ENCODE measurements at regions not wholly inside any gene's neighbourhood (a gene's known extent, or its start where the extent isn't known, plus 50 kb on each side); places are given as distances from the start of the nearest gene placed in this dataset.
"Not testable (repeated sequence)": the region's sequence is repeated elsewhere in the genome, so short reads cannot be mapped to it uniquely, and the experiment has no call there.

DNA sequence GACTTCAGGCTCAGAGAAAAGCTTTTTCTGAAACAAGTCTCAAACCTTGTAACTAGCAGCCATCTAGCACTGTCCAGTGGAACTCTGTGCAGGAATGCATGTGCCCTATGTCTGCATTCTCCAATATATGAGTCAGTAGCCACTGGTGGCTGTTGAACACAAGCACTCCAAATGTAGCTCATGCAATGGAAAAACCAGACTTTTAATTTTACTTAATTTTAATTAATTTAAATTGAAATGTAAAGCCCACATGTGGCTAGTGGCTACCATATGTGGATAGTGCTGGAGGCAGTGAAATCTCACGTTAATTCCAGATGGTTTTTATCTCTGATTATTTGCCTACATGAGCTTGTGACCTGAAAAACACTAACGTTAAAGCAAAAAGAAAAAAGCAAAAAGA lies 225.1 kb downstream of the GATA3 start:
- Histone ChIP-seq H3K27me3 (ENCODE audit: insufficient read depth, low read length) (no peaks in the 10 kb centered on the region), H3K4me1 (ENCODE audit: insufficient read depth, low read length) (no peaks in the 10 kb centered on the region), H3K9me3 (ENCODE audit: low read length) (no peaks in the 10 kb centered on the region), H3K4me3 (ENCODE audit: low read length) (no peak overlapping the region), H2AFZ (ENCODE audit: low read depth, low read length) (no peak overlapping the region), H3K36me3 (ENCODE audit: insufficient read depth, low read length) (no peaks in the 10 kb centered on the region)

DNA sequence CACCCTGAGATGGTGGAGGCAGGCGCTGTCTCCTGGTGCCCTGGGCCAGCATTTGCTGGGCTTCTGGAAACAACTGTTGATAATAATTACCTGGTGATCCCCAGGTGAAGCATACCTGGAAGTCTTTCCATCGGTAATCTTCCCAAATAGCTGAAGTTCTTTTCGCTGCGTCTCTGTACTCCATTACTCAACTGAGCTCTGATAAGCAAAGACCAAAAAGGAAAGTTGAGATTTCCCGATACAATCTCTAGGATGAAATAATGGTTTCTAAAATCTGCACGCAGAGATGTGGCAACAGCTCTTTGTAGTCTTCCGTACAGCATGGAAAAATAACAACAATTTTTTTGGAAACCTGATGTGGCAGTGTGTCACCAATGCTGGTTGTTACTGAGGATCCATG lies 226.5 kb downstream of the GATA3 start:
- Histone ChIP-seq H3K9me3 (ENCODE audit: low read length) (no peaks in the 10 kb centered on the region), H3K27me3 (ENCODE audit: insufficient read depth, low read length) (no peaks in the 10 kb centered on the region)

DNA sequence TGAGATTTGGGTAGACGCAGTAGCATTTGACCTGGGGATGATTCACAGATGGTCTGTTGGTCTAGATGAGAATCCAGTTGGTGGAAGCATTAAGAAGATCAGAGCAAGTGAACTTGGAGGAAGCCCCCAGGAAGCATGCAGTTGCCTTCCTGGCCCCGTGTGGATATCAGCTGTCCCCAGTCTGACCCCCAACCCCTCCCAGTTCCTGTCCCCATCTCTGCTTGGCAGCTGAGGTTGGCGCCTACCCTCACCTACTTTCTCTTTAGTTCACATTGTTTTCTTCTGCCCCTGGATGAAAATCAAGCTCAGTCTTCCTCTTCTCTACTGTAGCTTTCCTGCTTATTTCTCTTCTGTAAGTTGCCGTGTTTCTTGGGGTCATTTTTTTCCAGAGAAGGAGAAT lies 227.9 kb downstream of the GATA3 start:
- H3K36me3 ChIP-seq (ENCODE audit: insufficient read depth, low read length) = no peaks in the 10 kb centered on the region
- no peaks in the 10 kb centered on the region for H3K4me1 ChIP-seq (ENCODE audit: insufficient read depth, low read length)
- H3K4me3 ChIP-seq (ENCODE audit: low read length) = no peak overlapping the region
- H3K9me3 ChIP-seq (ENCODE audit: low read length) = no peaks in the 10 kb centered on the region
- H2AFZ ChIP-seq (ENCODE audit: low read depth, low read length) = no peak overlapping the region
- H3K27me3 ChIP-seq (ENCODE audit: insufficient read depth, low read length) = no peaks in the 10 kb centered on the region

More for the DNA sequence above, 226.5 kb downstream of the GATA3 start:
- Histone ChIP-seq H3K4me1 (ENCODE audit: insufficient read depth, low read length) (no peaks in the 10 kb centered on the region), H2AFZ (ENCODE audit: low read depth, low read length) (no peak overlapping the region), H3K4me3 (ENCODE audit: low read length) (no peak overlapping the region), H3K36me3 (ENCODE audit: insufficient read depth, low read length) (no peaks in the 10 kb centered on the region)

DNA sequence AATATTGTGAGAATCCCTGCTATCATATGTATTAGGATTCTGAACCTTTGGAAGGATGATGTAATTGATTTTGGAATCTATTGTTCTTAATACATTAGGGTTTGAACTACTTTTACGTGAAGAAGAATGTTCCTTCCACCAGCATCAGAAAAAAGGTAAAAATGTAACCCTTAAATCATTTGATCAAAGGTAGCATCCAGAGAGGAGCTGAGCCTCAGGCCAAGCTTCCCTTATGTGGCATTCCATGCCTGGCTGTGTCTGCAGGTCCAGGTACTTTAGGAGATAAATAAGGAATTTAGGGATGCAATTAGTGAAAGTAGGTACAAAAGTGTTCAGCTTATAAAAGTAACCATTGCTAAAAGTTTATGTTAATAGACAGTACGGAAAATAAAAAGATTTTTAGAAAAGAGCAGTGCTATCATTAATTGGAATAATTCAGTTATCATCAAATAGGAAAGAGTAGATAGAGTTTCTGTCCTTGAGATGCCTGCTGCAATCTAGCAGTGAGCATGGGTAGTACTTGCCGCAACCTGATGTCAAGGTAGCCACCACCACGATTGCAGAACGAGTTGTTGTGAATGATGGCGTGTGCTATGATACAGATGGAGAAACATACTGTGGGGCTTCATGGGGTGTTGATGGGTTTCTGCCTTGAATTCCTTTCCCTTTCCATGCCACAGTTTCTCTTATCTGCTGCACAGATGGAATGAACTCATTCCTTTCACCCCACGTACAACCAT lies 228.8 kb downstream of the GATA3 start:
- Histone ChIP-seq H3K27me3 (ENCODE audit: insufficient read depth, low read length) (no peaks in the 10 kb centered on the region), H3K4me3 (ENCODE audit: low read length) (no peak overlapping the region), H2AFZ (ENCODE audit: low read depth, low read length) (no peak overlapping the region), H3K4me1 (ENCODE audit: insufficient read depth, low read length) (no peaks in the 10 kb centered on the region), H3K9me3 (ENCODE audit: low read length) (no peaks in the 10 kb centered on the region), H3K36me3 (ENCODE audit: insufficient read depth, low read length) (no peaks in the 10 kb centered on the region)

DNA sequence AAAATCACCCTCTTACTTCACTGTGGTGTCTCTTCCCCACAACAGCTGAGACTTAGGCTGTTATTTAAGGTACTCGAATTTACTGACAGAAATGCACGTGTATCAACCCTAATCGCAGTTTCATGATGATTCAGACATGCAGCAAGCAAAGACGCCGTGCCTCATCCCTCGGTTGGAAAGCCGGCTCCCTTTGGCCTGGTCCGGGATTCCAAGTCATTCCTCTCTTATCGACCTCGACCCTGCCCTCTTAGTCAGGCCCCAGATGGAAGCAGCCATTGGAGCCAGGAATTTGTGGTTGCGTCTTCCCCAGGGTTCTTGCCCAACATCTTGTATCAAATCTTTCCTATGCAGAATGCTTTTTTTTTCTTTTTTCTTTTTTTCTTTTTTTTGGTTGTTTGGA lies 229.5 kb downstream of the GATA3 start:
- no peaks in the 10 kb centered on the region for H3K36me3 ChIP-seq (ENCODE audit: insufficient read depth, low read length)
- no peaks in the 10 kb centered on the region for H3K4me1 ChIP-seq (ENCODE audit: insufficient read depth, low read length)
- H3K4me3 ChIP-seq (ENCODE audit: low read length) = no peak overlapping the region

DNA sequence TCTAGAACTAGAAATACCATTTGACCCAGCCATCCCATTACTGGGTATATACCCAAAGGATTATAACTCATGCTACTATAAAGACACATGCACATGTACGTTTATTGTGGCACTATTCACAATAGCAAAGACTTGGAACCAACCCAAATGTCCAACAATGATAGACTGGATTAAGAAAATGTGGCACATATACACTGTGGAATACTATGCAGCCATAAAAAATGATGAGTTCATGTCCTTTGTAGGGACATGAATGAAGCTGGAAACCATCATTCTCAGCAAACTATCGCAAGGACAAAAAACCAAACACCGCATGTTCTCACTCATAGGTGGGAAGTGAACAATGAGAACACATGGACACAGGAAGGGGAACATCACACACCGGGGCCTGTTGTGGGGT lies 231.5 kb downstream of the GATA3 start:
- H3K36me3 ChIP-seq (ENCODE audit: insufficient read depth, low read length); H3K4me3 ChIP-seq (ENCODE audit: low read length); H2AFZ ChIP-seq (ENCODE audit: low read depth, low read length); H3K27me3 ChIP-seq (ENCODE audit: insufficient read depth, low read length); H3K9me3 ChIP-seq (ENCODE audit: low read length); H3K4me1 ChIP-seq (ENCODE audit: insufficient read depth, low read length): not testable (repeated sequence)

More for the DNA sequence above, 229.5 kb downstream of the GATA3 start:
- no peak overlapping the region for H2AFZ ChIP-seq (ENCODE audit: low read depth, low read length)
- H3K9me3 ChIP-seq (ENCODE audit: low read length) = no peaks in the 10 kb centered on the region
- H3K27me3 ChIP-seq (ENCODE audit: insufficient read depth, low read length) = no peaks in the 10 kb centered on the region

DNA sequence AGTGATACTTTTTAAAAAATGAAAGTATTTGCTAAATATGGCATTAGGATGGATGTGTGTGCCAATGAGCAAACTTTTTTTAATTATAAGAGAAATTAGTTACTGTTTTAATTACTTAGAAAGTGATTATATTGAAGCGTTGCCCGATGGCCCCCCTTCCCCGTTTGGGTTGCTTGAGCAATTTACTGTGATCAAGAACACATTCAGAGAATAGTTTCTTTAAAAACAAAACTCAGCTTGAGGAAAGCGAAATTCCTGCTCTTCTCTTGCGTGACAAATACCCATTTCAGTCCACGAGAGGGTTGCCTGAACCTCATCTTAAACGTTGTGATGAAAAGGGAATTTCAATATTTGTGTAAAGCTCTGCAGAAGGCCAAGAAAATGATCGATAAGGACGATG lies 234.1 kb downstream of the GATA3 start:
- Histone ChIP-seq H3K4me1 (ENCODE audit: insufficient read depth, low read length) (no peaks in the 10 kb centered on the region), H3K4me3 (ENCODE audit: low read length) (no peak overlapping the region), H2AFZ (ENCODE audit: low read depth, low read length) (no peak overlapping the region), H3K9me3 (ENCODE audit: low read length) (no peaks in the 10 kb centered on the region), H3K27me3 (ENCODE audit: insufficient read depth, low read length) (no peaks in the 10 kb centered on the region), H3K36me3 (ENCODE audit: insufficient read depth, low read length) (no peaks in the 10 kb centered on the region)

DNA sequence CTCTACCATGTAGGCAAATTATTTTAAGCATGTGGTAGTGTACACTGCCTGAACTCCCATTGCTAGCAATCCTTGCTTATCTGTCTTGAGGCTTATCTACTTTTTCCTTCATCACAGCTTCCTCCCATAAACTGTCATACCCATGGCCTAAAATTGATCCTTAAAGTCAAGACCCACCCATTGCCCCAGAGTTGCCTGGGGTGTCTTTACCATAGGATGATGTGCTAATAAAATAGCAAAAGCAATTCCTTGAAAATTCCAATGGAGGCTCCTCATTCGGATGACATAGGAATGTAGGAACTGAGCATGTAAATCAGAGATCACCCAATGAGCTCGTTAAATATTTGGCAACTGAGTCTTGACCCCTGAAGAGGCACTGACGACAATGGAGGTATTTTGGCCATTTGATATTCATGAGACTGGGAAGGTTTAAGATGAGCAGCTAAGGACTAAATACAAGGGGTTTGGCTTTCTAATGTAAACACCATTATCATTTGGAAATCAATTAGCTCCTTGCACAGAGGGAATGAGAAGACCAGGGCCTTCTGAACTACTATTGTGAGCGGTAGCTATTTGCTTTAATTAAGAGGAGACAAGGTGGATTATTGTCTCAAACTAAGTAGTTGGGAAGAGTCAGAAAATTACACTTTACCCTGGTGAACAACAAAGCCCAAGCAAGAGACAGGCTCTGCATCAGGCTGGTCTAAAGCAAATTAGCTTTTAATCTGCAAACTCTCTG lies 234.9 kb downstream of the GATA3 start:
- no peaks in the 10 kb centered on the region for H3K27me3 ChIP-seq (ENCODE audit: insufficient read depth, low read length)
- H3K4me1 ChIP-seq (ENCODE audit: insufficient read depth, low read length) = no peaks in the 10 kb centered on the region
- no peaks in the 10 kb centered on the region for H3K36me3 ChIP-seq (ENCODE audit: insufficient read depth, low read length)
- H3K9me3 ChIP-seq (ENCODE audit: low read length) = no peaks in the 10 kb centered on the region
- no peak overlapping the region for H2AFZ ChIP-seq (ENCODE audit: low read depth, low read length)
- no peak overlapping the region for H3K4me3 ChIP-seq (ENCODE audit: low read length)

DNA sequence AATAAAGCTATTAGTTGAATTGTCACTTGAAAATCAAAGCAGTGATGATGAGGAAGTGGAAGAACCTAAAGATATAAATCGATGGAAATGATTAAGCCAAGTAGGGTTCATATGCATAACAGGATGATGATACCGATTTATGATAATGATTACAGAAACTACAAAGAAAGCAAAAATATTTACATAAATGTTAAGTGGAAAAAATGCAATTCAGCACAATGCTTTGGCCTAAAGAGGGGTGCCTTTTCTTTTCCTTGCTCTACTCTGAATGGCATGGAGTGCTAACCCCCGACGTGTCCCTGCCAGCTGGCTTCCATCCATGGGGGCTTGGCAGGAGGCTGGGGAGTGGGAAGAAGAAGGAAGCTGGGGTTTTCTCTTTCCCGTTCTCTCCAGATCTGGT lies 240.3 kb downstream of the GATA3 start:
- no peaks in the 10 kb centered on the region for H3K4me1 ChIP-seq (ENCODE audit: insufficient read depth, low read length)
- no peak overlapping the region for H3K4me3 ChIP-seq (ENCODE audit: low read length)
- H3K27me3 ChIP-seq (ENCODE audit: insufficient read depth, low read length) = peaks cover 7% of the 10 kb centered on the region
- no peaks in the 10 kb centered on the region for H3K9me3 ChIP-seq (ENCODE audit: low read length)
- H3K36me3 ChIP-seq (ENCODE audit: insufficient read depth, low read length) = no peaks in the 10 kb centered on the region
- H2AFZ ChIP-seq (ENCODE audit: low read depth, low read length) = no peak overlapping the region

DNA sequence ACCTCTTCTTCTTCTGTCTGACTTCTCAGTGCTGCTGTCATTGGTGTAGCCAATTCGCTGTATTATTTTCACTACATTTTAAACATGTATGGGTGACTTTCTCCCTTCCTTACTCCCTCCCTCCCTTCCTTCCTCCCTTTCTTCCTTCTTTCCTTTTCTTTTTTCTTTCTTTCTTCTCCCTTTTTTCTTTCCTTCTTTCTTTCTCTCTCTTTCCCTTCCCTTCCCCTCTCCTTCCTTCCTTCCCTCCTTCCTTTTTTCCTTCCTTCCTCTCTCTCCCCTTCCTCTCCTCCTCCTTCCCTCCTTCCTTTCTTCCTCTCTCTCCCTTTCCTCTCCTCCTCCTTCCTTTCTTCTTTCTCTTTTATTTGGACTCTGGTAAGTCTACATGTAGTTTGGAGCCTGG lies 240.8 kb downstream of the GATA3 start:
- Histone ChIP-seq H3K27me3 (ENCODE audit: insufficient read depth, low read length) (peaks cover 7% of the 10 kb centered on the region), H3K4me3 (ENCODE audit: low read length) (no peak overlapping the region), H2AFZ (ENCODE audit: low read depth, low read length) (no peak overlapping the region), H3K9me3 (ENCODE audit: low read length) (no peaks in the 10 kb centered on the region), H3K4me1 (ENCODE audit: insufficient read depth, low read length) (no peaks in the 10 kb centered on the region), H3K36me3 (ENCODE audit: insufficient read depth, low read length) (no peaks in the 10 kb centered on the region)

DNA sequence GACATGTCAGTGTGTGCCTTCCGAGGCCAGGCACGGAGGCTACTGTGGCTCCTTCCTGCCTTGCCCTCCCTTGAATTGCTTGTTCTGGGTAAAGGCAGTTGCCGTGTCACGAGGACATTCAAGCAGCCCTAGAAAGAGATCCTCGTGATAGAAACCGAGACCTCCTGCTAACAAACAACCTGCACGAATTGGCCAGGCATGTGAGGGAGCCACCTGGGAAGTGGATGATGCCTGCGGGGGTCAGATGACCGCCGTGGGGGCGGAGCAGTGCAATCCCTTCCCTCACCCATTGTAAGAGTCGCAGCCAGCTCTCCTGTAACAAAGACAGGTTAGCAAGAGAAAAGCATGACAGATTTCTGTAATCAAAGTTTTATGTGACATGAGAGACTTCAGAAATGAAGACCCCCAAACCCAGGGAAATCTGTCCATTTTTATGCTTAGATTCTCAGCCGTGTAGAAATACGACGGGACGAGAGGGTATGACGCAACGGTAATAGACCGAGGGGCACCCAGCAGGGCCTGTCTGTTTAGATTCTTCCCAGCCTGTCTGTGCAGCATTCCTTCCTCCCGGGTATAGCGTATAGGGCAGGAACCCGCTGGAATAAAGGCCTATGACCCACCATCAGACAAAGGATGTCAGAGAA lies 241.7 kb downstream of the GATA3 start:
- H2AFZ ChIP-seq (ENCODE audit: low read depth, low read length) = no peak overlapping the region
- no peaks in the 10 kb centered on the region for H3K36me3 ChIP-seq (ENCODE audit: insufficient read depth, low read length)
- H3K4me3 ChIP-seq (ENCODE audit: low read length) = no peak overlapping the region
- H3K27me3 ChIP-seq (ENCODE audit: insufficient read depth, low read length) = peaks cover 7% of the 10 kb centered on the region
- no peaks in the 10 kb centered on the region for H3K4me1 ChIP-seq (ENCODE audit: insufficient read depth, low read length)
- H3K9me3 ChIP-seq (ENCODE audit: low read length) = no peaks in the 10 kb centered on the region

DNA sequence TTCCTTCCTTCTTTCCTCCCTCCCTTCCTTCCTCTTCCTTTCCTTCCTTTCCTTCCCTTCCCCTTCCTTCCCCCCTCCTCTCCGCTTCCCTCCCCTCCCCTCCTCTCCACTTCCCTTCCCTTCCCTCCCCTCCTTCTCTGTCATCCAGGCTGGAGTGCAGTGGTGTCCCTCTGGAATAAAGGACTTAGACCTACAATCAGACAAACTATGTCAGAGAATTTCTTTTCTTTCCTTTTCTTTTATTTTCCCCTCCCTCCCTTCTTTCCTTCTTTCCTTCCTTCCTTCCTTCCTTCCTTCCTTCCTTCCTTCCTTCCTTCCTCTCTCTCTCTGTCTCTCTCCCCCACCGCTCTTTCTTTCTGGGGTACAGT lies 242.2 kb downstream of the GATA3 start:
- no peak overlapping the region for H2AFZ ChIP-seq (ENCODE audit: low read depth, low read length)
- no peaks in the 10 kb centered on the region for H3K4me1 ChIP-seq (ENCODE audit: insufficient read depth, low read length)
- no peaks in the 10 kb centered on the region for H3K9me3 ChIP-seq (ENCODE audit: low read length)
- H3K27me3 ChIP-seq (ENCODE audit: insufficient read depth, low read length) = peaks cover 7% of the 10 kb centered on the region
- H3K36me3 ChIP-seq (ENCODE audit: insufficient read depth, low read length) = no peaks in the 10 kb centered on the region
- H3K4me3 ChIP-seq (ENCODE audit: low read length) = no peak overlapping the region

DNA sequence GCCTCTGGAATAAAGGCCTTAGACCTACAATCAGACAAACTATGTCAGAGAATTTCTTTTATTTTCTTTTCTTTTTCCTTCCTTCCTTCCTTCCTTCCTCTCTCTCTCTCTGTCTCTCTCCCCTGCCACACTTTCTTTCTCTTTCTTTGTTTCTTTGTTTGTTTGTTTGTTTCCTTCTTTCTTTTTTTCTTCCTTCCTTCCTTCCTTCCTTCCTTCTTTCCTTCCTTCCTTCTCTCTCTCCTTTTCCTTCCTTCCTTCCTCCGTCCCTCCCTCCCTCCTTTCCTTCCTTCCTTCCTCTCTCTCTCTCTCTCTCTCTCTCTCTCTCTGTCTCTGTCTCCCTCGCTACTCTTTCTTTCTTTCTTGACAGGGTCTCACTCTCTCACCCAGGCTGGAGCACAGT lies 242.6 kb downstream of the GATA3 start:
- Histone ChIP-seq H3K36me3 (ENCODE audit: insufficient read depth, low read length) (no peaks in the 10 kb centered on the region), H3K27me3 (ENCODE audit: insufficient read depth, low read length) (peaks cover 7% of the 10 kb centered on the region), H2AFZ (ENCODE audit: low read depth, low read length) (no peak overlapping the region), H3K9me3 (ENCODE audit: low read length) (no peaks in the 10 kb centered on the region), H3K4me1 (ENCODE audit: insufficient read depth, low read length) (no peaks in the 10 kb centered on the region), H3K4me3 (ENCODE audit: low read length) (no peak overlapping the region)

Data from neuron (in vitro differentiated cells).